ENCODE measurements at regions not wholly inside any gene's neighbourhood (a gene's known extent, or its start where the extent isn't known, plus 50 kb on each side); places are given as distances from the start of the nearest gene placed in this dataset.
A peak's percentile ranks its signal among the peaks of the same experiment; 100 is the strongest.
"Not testable (repeated sequence)": the region's sequence is repeated elsewhere in the genome, so short reads cannot be mapped to it uniquely, and the experiment has no call there.

DNA sequence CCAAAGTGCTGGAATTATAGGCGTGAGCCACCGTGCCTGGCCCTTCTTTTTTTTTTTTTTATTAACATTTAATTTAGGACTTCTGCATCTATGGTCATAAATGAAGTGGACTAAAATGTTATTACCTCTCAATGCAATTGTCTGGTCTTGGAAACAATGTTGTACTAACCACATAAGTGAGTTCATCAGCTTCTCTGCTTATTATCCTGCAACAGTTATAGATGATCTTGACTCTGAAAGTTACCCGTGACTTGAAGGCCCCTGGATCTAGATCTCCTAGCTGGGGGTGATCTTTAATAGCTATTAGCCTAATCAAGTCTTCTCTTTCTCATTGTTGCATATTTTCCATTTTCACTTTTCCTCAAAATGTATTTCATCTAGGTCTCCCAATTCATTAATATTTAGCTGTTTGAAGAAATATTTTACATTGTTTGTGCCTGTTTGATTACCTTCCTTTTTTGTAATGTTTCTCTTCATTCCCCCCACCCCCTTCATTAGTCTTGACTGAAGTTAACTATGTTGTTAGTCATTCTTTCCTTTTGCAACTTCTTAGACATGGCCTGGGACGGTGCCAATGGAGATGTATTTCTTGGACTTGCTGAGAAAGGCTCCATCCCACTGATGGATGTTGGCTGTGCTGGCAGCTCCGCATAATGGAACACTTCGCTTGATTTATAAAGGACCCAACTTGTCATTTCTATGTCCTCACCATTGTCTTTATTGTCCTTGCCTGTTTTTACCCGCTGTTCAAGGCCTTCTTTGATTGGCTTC lies 141.6 kb upstream of the RIOK3 start:
- peak; percentile 88 for DNase-seq (ENCODE audit: low spot score)

DNA sequence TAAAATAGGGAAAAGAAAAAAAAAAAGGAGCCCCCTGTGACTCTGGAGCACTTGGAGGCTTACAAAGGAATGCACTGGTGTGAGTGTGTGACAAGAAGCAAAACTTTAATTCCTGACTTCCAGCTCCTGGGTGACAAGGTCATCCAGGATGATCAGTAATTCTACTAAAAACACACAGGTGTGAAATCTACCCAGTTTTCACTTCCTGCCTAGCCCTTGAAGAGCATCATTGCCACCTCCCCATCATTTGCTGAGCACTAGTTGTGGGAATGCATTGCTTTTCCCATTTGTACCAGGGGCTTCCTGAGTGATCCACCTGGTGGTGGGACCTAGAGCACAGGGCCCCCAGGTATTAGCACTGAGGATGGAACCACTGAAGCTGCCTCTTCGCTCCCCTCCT lies 139.7 kb upstream of the RIOK3 start:
- DNase-seq (ENCODE audit: low spot score): no peak

- DNase-seq (ENCODE audit: low spot score): no peak
These were observed 138.4 kb upstream of the RIOK3 start for GRCh38 chr18:23314672-23315071.

- no peak for DNase-seq (ENCODE audit: low spot score)
These were observed 136.8 kb upstream of the RIOK3 start for GRCh38 chr18:23316316-23316715.

DNA sequence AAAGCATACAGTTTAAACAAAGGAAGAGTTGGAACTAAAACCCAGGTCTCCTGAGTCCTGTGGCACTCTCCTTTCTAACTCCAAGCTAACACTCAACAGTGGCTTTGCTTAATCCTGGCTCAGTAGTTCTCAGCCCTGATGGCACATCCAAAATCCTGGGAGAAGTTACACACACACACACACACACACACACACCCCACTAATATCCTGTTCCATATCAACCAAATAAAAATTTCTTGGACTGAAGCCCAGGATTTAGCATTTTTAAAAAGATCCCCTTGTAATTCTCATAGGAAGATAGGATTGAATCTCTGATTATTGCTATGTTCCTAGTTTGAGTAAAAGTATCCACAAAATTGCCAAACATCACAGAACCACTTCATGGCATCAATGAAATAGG lies 136.1 kb upstream of the RIOK3 start:
- DNase-seq (ENCODE audit: low spot score): no peak

DNA sequence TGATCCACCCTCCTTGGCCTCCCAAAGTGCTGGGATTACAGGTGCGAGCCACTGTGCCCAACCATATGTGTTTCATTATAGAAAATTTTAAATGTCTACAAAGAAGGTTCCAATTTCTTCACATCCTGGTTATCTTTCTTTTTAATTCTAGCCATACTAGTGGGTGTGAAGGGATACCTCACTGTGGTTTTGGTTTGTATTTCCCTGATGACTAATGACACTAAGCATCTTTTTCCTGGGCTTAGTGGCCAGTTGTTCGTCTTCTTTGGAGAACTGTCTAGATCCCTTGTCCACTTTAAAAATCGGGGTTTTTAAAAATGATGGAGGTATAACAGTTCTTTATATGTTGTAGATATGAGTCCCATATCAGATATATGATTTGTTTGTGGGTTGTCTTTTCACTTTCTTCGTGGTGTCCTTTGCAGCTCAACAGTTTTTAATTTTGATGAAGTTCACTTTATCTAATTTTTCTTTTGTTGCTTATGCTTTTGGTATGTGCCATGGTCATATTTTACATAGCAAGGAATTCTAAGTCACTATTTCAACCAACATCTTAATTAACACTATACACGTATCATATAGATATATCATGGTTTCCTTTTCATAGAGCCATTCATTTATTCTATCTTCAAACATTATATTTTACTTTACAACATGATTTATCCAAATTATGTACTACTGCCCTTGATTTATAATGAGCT lies 135.0 kb upstream of the RIOK3 start:
- DNase-seq (ENCODE audit: low spot score): peak; percentile 92

GRCh38 chr18:23320709-23321236 lies 132.3 kb upstream of the RIOK3 start:
- no peak for DNase-seq (ENCODE audit: low spot score)

DNA sequence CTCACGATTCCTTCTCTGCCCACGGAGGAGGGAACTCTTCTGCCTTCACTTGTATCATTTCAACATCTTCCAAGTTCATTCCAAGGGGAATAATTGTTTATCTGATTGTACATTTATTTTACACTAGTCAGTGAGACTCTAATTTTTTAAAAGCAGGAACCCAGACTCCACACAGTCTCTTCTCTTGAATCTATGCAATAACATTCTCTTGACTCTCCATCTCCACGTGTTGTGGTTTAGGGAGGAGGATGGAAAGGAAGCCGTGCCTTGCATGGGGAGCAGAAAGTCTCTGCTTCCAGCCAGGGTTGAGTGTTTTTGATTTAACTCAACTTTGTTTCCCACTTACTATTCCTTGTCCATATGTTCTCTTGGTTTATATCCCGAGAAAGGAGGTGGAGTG lies 131.1 kb upstream of the RIOK3 start:
- DNase-seq (ENCODE audit: low spot score): no peak

DNA sequence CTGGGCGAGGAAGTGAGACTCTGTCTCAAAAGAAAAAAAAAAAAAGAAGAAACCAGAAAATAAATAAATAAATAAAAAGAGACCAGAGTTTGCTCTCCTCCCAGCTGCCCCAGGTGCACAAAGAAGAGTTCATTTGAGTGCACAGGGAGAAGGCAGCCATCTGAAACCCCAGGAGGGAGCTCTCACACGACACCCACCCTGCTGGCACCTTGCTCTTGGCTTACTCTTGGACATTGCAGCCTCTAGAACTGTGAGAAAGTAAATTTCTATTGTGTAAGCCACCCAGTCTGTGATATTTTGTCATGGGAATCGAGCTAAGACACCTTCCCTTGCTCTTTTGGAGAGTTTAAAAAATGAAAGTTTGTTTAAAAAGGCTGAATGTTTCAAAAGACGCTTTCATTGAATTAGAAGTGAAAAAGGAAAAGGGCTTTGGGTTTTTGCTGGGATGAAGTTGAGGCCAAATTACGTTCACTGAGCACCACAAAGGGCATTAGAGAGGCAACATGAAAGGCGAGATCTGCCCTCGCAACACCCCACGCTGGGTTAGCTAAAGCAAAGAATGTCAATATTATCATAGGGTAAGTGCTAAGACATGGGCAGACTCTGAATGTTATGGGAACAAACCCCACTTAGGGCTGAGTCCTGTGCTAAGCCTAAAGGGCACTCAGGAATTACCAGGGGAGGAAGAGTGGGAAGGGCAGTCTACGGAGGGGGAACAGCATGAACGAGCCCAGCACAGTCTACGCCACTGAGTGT lies 128.9 kb upstream of the RIOK3 start:
- no peak for DNase-seq (ENCODE audit: low spot score)

- DNase-seq (ENCODE audit: low spot score): no peak
These were observed 128.2 kb upstream of the RIOK3 start for GRCh38 chr18:23324861-23325260.

DNA sequence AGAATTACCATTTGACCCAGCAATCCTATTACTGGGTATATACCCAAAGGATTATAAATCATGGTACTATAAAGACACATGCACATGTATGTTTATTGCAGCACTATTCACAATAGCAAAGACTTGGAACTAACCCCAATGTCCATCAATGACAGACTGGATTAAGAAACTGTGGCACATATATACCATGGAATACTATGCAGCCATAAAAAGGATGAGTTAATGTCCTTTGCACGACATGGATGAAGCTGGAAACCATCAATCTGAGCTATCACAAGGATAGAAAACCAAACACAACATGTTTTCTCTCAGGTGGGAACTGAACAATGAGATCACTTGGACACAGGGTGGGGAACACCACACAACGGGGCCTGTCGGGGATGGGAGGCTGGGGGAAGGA lies 123.4 kb upstream of the RIOK3 start:
- not testable (repeated sequence) for DNase-seq (ENCODE audit: low spot score)

GRCh38 chr18:23330423-23330822 lies 122.7 kb upstream of the RIOK3 start:
- DNase-seq (ENCODE audit: low spot score): no peak

GRCh38 chr18:23331091-23331920 lies 121.8 kb upstream of the RIOK3 start:
- DNase-seq (ENCODE audit: low spot score): no peak

GRCh38 chr18:23332356-23332755 lies 120.7 kb upstream of the RIOK3 start:
- no peak for DNase-seq (ENCODE audit: low spot score)

DNA sequence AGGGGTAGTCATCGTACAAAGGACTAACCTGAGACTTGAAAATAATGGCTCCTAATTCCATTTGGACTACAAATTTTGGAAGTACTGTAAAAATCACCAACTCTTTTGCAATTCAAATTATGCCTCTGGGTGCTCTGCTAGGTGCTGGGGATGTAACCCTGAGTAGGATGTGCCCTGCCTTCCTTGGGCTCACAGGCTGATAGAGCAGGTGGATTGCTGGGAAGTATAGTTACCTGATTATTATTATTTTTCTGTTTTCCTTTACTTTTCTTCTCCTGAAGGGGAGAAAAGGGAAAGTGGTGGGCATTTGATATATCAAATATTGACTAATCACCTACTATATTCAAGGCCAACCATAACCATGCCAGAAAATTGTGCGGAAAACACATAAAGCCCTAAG lies 119.3 kb upstream of the RIOK3 start:
- no peak for DNase-seq (ENCODE audit: low spot score)

- no peak for DNase-seq (ENCODE audit: low spot score)
These were observed 118.5 kb upstream of the RIOK3 start for GRCh38 chr18:23334569-23334968.

DNA sequence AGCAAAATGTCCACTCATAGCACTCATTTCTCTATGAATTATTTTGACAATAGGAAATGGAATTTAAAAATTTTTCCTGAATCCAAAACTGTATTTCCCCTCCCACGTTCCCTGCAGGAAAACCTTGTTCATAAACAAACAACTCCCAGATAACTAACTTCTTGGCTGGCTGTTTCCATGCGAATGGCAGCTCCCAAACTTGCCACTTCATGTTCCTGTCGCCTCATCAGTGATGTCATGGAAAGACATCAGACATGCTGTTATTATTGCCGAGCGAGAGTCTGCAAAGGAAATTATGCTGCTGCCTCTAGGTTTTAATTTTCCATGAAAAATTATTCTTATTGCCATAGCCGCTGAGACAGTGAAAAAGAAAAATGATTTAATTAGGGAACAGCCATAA lies 117.0 kb upstream of the RIOK3 start:
- DNase-seq (ENCODE audit: low spot score): no peak

DNA sequence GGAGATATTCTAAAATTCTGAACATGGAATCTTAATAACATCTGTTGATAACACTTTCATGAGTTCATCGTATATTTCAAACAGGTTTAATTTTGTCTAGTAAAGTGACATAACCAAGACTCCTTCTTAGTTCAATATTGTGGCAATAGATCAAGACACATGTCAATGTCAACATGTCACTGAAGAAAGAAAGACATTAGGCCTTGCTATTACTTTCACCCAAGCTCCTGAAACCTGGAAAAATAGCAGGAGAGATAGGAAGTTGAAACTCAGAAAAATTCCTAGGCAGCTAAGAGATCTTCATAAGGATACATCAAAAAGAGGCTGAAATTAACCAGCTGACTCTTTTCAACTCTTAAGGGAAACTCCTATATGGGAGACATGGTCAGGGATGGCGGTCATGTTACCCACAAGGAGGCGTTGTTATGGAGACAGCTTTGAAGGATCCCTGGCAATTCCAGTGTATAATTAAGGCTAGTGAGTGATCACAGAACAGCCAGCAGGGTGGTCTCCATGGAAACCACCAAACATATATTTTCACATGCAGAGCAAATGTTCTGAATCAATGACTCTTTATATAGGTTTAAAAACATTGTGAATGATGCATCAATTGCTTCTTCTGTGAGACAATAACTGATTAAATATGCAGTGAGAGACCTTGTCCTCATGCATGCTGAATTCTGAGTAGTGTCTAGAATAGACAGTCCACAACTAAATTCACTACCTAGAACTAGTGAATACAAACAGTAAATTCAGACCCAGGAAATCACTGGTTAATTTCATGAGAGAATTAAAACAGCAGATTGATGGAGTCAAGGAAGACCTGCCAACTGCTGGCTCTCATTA lies 115.3 kb upstream of the RIOK3 start:
- no peak for DNase-seq (ENCODE audit: low spot score)

GRCh38 chr18:23340661-23341060 lies 112.4 kb upstream of the RIOK3 start:
- DNase-seq (ENCODE audit: low spot score): no peak

- DNase-seq (ENCODE audit: low spot score): no peak
These were observed 111.7 kb upstream of the RIOK3 start for GRCh38 chr18:23341383-23341782.

GRCh38 chr18:23341983-23342382 lies 111.1 kb upstream of the RIOK3 start:
- no peak for DNase-seq (ENCODE audit: low spot score)

Measured in A172 (cell line).